ENCODE measurements at regions not wholly inside any gene's neighbourhood (a gene's known extent, or its start where the extent isn't known, plus 50 kb on each side); places are given as distances from the start of the nearest gene placed in this dataset.

GRCh38 chr6:130603391-130603790 is 223.8 kb upstream of the SMLR1 start:
- ATAC-seq (no peak), DNase-seq (ENCODE audit: extremely low read depth in 1 of 4, low spot score in 3 of 4) (no peak), FAIRE-seq (no peak)
- H3K9ac ChIP-seq (ENCODE audit: insufficient read depth in 1 of 2, low read depth in 2 of 2, low read length in 2 of 2) = no peak overlapping the region
- no peak overlapping the region for H2AFZ ChIP-seq (ENCODE audit: low read depth, low read length)
- H3K36me3 ChIP-seq (ENCODE audit: control insufficient read depth, insufficient read depth, low read length) = no peaks in the 10 kb centered on the region
- H3K9me3 ChIP-seq (replicated peaks; ENCODE audit: control insufficient read depth, insufficient read depth, low read depth, low read length) = no peaks in the 10 kb centered on the region
- intact Hi-C loops (cut with micrococcal nuclease) = no loop called here
- no peak overlapping the region for H3K27ac ChIP-seq (ENCODE audit: extremely low read depth, low read depth, low read length)
- H3K4me2 ChIP-seq (ENCODE audit: insufficient read depth, low read length) = no peak overlapping the region
- no peaks in the 10 kb centered on the region for H3K79me2 ChIP-seq (ENCODE audit: control insufficient read depth, insufficient read depth, low read length)
- H3K9me1 ChIP-seq (ENCODE audit: control insufficient read depth, insufficient read depth, low read length) = no peaks in the 10 kb centered on the region
- POLR2A ChIA-PET = no interaction called here
- no TSS peak for BruUV-seq (replicated peaks)
- H4K20me1 ChIP-seq (replicated peaks; ENCODE audit: control insufficient read depth, insufficient read depth, low read length) = no peaks in the 10 kb centered on the region
- 2% methylated on average over 3 of the region's 3 CpGs for WGBS (ENCODE audit: insufficient coverage, low coverage, missing lambda C conversion rate)
- in situ Hi-C loops (cut with MboI) = no loop called here
- H3K27me3 ChIP-seq (ENCODE audit: control insufficient read depth in 2 of 2, insufficient read depth in 2 of 2, low read length in 2 of 2) = no peaks in the 10 kb centered on the region
- no peak overlapping the region for H3K4me3 ChIP-seq
- H3K4me1 ChIP-seq (replicated peaks in 1 of 2; ENCODE audit: control insufficient read depth in 2 of 2, insufficient read depth in 2 of 2, low read length in 2 of 2) = no peaks in the 10 kb centered on the region
- CTCF ChIA-PET (ENCODE audit: low intra/inter-chr PET ratio) = no interaction called here
- TF ChIP-seq RBM14 (IDR thresholded peaks at IDR 0.05; ENCODE audit: borderline replicate concordance, insufficient read depth, low read depth, low read length) (no peak), ERF (CRISPR knock-in tag; IDR thresholded peaks at IDR 0.05) (no peak), ZBTB8A (IDR thresholded peaks at IDR 0.05; ENCODE audit: partially characterized antibody) (no peak), ZNF551 (CRISPR knock-in tag; IDR thresholded peaks at IDR 0.05) (no peak), ZBTB7A (IDR thresholded peaks at IDR 0.05; ENCODE audit: borderline replicate concordance, control insufficient read depth, low read depth, low read length) (no peak), ZNF431 (CRISPR knock-in tag; IDR thresholded peaks at IDR 0.05) (no peak), ELK3 (CRISPR knock-in tag; IDR thresholded peaks at IDR 0.05) (no peak), SMAD1 (IDR thresholded peaks at IDR 0.05; ENCODE audit: low read depth, low read length, partially characterized antibody) (no peak), ARHGAP35 (IDR thresholded peaks at IDR 0.05; ENCODE audit: partially characterized antibody) (no peak), E2F6 (IDR thresholded peaks at IDR 0.05; ENCODE audit: borderline replicate concordance in 1 of 2, extremely low read depth in 1 of 2, insufficient read depth in 1 of 2, insufficient read length in 1 of 2, low read depth in 1 of 2, low read length in 1 of 2, poor library complexity in 1 of 2, severe bottlenecking in 1 of 2) (no peak), ZNF699 (CRISPR knock-in tag; IDR thresholded peaks at IDR 0.05; ENCODE audit: insufficient replicate concordance) (no peak), PTRF (tag; IDR thresholded peaks at IDR 0.05) (no peak), IRF1 (CRISPR knock-in tag; IDR thresholded peaks at IDR 0.05; ENCODE audit: borderline replicate concordance) (no peak), ZNF609 (CRISPR knock-in tag; IDR thresholded peaks at IDR 0.05; ENCODE audit: borderline replicate concordance) (no peak)
